Choroid plexus epithelial cell (primary cell): ENCODE measurements at regions not wholly inside any gene's neighbourhood (a gene's known extent, or its start where the extent isn't known, plus 50 kb on each side); places are given as distances from the start of the nearest gene placed in this dataset.

Source experiments
- DNase-seq: peaks from one replicate; pipeline ENCODE4 v3.0.0-alpha.2; 2010; ENCODE audit warnings: low read depth
- H3K4me3 ChIP-seq: 2 replicates; pipeline ENCODE4 v1.5.1; 2011; ENCODE audit warnings: low read depth, mild to moderate bottlenecking, control low read depth, low read length, moderate library complexity
- TF ChIP-seq, protein P1 (sequence below): conservative IDR thresholded peaks from 2 replicates; pipeline ENCODE4 v1.5.1; 2011; ENCODE audit warnings: low read depth, mild to moderate bottlenecking, control low read depth, inconsistent platforms, low read length, moderate library complexity

DNA sequence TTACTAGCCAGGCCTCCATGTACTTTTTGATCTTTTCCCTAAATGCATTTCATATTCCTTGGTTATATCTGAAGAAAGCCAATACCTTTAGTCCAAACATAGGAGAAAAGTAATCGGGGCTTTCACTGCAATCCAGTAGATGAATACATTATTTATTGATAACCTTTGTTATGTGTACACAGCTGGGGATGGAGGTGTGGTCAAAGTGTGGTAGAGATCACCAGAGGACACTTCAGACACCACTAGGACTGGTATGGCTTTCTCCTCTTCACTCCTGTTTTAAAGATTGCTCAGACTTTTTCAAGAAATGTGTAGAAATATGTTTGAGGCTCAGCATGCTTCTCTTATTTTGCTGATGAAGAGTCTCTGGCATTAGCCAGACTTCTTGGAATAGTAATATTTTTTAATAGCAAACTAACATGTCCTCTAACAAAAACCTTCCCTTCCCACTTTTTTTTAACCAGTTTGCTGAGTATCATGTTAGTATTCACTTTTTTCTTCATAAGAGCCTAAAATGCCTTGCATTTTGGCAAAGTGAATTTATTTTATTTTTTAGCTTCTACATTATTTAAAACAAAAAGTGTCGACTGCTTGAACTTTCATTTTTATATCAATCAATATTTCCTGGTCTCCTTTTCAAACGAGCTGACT is 65.6 kb upstream of the MBNL1 start:
- peak; percentile 24 for DNase-seq
- no peak overlapping the region for H3K4me3 ChIP-seq
- TF ChIP-seq, protein P1, sequence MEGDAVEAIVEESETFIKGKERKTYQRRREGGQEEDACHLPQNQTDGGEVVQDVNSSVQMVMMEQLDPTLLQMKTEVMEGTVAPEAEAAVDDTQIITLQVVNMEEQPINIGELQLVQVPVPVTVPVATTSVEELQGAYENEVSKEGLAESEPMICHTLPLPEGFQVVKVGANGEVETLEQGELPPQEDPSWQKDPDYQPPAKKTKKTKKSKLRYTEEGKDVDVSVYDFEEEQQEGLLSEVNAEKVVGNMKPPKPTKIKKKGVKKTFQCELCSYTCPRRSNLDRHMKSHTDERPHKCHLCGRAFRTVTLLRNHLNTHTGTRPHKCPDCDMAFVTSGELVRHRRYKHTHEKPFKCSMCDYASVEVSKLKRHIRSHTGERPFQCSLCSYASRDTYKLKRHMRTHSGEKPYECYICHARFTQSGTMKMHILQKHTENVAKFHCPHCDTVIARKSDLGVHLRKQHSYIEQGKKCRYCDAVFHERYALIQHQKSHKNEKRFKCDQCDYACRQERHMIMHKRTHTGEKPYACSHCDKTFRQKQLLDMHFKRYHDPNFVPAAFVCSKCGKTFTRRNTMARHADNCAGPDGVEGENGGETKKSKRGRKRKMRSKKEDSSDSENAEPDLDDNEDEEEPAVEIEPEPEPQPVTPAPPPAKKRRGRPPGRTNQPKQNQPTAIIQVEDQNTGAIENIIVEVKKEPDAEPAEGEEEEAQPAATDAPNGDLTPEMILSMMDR: no peak

DNA sequence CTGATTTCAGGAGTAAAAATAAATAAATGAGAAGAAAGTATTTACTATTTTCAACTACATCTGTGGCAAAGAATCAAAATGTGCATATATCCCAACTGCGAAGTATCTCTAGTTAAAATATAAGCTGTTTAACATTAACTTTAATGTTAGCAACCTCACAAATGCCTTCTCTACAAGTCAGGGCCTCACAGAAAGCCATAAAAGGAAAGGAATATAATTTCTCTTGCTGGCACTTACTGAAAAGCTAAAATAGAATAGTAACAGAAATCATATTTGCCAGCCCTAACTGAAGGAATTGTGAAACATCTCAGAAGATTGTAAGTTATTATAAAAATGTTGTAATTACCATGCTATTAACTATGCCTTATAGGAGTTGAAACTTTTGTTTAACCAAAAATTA is 65.1 kb upstream of the MBNL1 start:
- no peak overlapping the region for H3K4me3 ChIP-seq
- no peak for DNase-seq
- TF ChIP-seq, protein P1: no peak

DNA sequence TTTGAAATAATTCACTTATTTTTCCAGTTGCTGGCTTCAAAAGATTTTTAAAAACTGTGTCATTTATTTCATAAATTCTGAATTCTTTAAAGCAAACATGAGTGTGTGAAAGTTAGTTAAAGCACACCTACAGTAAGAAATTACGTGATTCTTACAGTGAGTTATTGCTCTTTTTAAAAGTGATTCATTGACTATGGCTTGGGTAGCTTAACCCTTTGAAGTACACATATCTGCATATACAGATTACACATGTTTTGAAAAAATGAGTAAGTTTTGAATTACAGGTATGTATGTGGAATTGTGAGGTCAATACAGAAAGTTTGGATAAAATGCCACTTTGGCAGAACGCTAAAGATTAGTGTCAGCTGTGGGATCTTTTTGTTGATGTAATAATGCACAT is 64.5 kb upstream of the MBNL1 start:
- no peak for DNase-seq
- TF ChIP-seq, protein P1: no peak
- H3K4me3 ChIP-seq: no peak overlapping the region

DNA sequence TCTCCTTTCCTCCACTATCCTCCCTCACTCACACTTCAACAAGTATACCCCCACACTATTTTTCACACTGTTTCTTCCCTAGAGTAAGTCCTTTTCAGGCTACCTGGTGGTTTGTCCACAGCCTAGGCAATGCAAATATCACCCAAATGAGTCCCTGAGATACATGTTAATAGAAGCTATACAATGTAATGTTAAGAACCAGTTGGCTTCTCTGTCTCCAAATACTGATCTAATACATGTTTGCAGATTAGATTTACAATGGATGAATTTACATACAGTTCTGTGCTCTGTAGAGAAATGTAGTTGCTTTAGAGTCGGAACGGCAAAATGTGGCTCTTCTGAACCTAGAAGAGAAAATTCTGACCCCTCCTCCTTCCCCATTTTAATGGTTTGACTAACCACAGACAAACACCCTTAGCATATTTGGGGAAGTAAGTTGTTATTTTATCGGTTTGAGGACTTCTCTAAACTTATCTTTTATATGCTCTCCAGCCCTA is 63.6 kb upstream of the MBNL1 start:
- TF ChIP-seq, protein P1: no peak
- no peak for DNase-seq
- no peak overlapping the region for H3K4me3 ChIP-seq

DNA sequence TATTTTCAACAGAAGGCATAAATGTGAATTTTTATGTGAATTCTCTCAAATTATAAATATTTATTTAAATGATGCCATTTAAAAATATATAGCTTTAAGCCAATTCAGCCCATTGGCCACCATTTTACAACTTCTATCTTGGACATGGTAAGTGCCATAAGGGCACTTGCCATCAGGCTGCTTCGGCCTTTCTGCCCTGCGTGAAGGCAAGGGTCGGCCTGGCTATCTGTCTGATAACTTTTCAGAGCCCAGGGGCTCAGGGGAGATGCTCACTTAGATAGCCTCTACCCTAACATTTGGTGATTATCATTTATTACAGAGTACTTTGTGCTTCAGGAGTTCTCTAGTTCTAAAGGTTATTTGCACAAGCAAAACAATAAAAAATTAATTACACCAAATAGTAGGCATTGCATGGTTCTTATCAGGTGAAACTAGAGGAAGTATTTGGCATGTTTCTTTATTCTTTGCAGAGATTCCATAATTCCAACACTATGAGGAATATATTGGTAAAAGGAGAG is 62.4 kb upstream of the MBNL1 start:
- H3K4me3 ChIP-seq: no peak overlapping the region
- DNase-seq: no peak
- TF ChIP-seq, protein P1: no peak

DNA sequence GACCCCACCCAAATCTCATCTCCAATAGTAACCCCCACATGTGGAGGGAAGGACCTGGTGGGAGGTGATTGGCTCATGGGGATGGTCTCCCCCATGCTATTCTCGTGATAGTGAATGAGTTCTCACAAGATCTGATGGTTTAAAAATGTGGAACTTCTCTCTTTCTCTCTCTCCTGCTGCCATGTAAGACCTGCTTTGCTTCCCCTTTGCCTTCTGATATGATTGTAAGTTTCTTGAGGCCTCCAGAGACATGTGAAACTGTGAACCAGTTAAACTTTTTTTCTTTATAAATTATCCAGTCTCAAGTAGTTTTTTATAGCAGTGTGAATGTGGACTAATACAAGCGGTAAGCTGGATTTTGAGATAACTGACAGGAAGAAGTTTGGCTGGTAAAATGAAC is 60.3 kb upstream of the MBNL1 start:
- TF ChIP-seq, protein P1: no peak
- H3K4me3 ChIP-seq: no peak overlapping the region
- DNase-seq: no peak

DNA sequence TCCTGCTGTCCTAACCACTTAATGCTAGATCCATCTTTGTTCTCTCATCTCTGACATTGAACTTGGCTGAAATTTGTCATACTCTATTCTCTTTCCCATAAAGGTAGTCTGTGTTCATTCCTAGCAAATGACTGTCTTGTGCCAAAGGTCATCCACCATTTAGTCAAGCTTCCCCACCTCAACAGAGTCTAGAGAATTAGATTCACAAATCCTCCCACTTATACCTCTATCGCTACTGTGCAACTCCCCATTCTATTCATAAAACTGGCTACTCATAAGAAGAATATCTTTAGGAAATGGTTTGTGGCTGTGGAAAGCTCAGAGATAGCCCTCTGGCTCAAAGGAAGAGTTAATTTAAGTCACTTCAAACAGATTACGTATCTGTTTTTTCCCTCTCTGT is 59.7 kb upstream of the MBNL1 start:
- DNase-seq: no peak
- TF ChIP-seq, protein P1: no peak
- no peak overlapping the region for H3K4me3 ChIP-seq
